Karpas-422 (cell line): ENCODE measurements at regions not wholly inside any gene's neighbourhood (a gene's known extent, or its start where the extent isn't known, plus 50 kb on each side); places are given as distances from the start of the nearest gene placed in this dataset.
"Not testable (repeated sequence)": the region's sequence is repeated elsewhere in the genome, so short reads cannot be mapped to it uniquely, and the experiment has no call there.

Experiments
- DNase-seq: peaks from one replicate; pipeline ENCODE4 v3.0.0-alpha.2; 2015
- H2AFZ ChIP-seq: fragments of 200-600 bp; sonication (generic); 2 replicates; pipeline ENCODE4 v1.6.1; 2014; ENCODE audit warnings: antibody characterized with exemption, low read length, mixed read lengths
- H3K27ac ChIP-seq: fragments of 200-600 bp; sonication (generic); 2 replicates; pipeline ENCODE4 v1.5.1; 2014; ENCODE audit warnings: mild to moderate bottlenecking, low read length, moderate library complexity
- H3K27me3 ChIP-seq: fragments of 200-600 bp; sonication (generic); 2 replicates; pipeline ENCODE4 v1.6.1; 2014; ENCODE audit warnings: low read length, mixed read lengths
- H3K36me3 ChIP-seq: fragments of 200-600 bp; sonication (generic); 2 replicates; pipeline ENCODE4 v1.6.1; 2014; ENCODE audit warnings: low read length, mixed read lengths; ENCODE audit not compliant: insufficient read depth
- H3K4me1 ChIP-seq: fragments of 200-600 bp; sonication (generic); 2 replicates; pipeline ENCODE4 v1.6.1; 2014; ENCODE audit warnings: mild to moderate bottlenecking, low read length, mixed read lengths
- H3K4me2 ChIP-seq: fragments of 200-600 bp; sonication (generic); 2 replicates; pipeline ENCODE4 v1.6.1; 2014; ENCODE audit warnings: low read length, low read depth, mild to moderate bottlenecking; ENCODE audit not compliant: poor library complexity, severe bottlenecking
- H3K4me3 ChIP-seq: fragments of 200-600 bp; sonication (generic); 2 replicates; pipeline ENCODE4 v1.5.1; 2014; ENCODE audit warnings: mild to moderate bottlenecking, antibody characterized with exemption, low read length, mixed read lengths
- H3K79me2 ChIP-seq: fragments of 200-600 bp; sonication (generic); 2 replicates; pipeline ENCODE4 v1.6.1; 2014; ENCODE audit warnings: mild to moderate bottlenecking, low read length, mixed read lengths
- H3K9ac ChIP-seq: fragments of 200-600 bp; sonication (generic); 2 replicates; pipeline ENCODE4 v1.6.0; 2014; ENCODE audit warnings: low read length
- H3K9me2 ChIP-seq: fragments of 200-600 bp; sonication (generic), shearing (Covaris generic); replicated peaks from 2 replicates; pipeline ENCODE4 v1.6.0; 2014; ENCODE audit warnings: mild to moderate bottlenecking, low read length, moderate library complexity; ENCODE audit not compliant: insufficient read depth
- H3K9me3 ChIP-seq: fragments of 300-700, 200-600 bp; sonication (generic); 2 replicates; pipeline ENCODE4 v1.6.1; 2014; ENCODE audit warnings: low read length, mixed read lengths
- H4K20me1 ChIP-seq: fragments of 200-600 bp; sonication (generic); 2 replicates; pipeline ENCODE4 v1.6.1; 2014; ENCODE audit warnings: mild to moderate bottlenecking, antibody characterized with exemption, low read length, low read depth; ENCODE audit not compliant: insufficient read depth

GRCh38 chr18:77343846-77344510 lies 94.3 kb downstream of the GALR1 start:
- H2AFZ ChIP-seq: no peak overlapping the region
- no peaks in the 10 kb centered on the region for H3K9me3 ChIP-seq
- no peak overlapping the region for H3K4me2 ChIP-seq
- DNase-seq: no peak
- H3K9ac ChIP-seq: no peak overlapping the region
- no peaks in the 10 kb centered on the region for H3K79me2 ChIP-seq
- no peak overlapping the region for H3K4me3 ChIP-seq
- H3K27ac ChIP-seq: no peak overlapping the region
- no peaks in the 10 kb centered on the region for H3K9me2 ChIP-seq
- H3K36me3 ChIP-seq: no peaks in the 10 kb centered on the region
- H4K20me1 ChIP-seq: no peaks in the 10 kb centered on the region
- peaks cover 4% of the 10 kb centered on the region; the same call in 1 of the 2 replicates for H3K4me1 ChIP-seq
- H3K27me3 ChIP-seq: no peaks in the 10 kb centered on the region

DNA sequence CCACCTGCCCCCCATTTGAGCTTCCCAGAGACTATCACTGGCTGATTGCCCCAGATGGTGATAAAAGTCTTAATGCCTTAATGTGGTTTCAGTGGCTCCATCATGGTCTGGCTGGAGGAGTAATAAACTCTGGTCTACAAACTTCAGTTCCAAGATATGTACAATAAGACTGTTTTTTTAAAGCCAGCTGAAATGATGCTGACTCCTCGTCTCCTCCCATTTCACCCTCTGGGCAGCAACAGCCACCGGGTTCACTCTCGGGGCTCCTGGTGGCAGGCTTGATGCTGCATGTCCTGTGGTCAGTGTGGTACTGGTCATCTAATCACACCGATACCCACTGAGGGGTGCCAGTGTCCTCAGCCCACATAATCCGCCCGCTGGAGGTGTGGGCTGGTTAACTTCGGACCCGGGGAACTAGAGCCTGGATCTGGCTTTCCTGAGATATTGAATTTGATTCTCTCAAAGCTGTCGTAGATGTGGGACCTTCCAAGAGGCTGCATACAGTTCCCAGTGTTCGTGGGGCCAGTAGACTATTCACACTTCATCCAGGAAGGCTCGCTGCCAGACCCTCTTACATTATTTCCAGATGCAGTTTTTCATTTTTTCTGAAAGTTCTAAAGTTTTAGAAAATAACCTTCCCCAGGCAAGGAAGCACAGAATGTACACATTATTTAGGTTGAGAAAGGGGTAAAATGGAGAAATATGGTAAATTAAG lies 95.3 kb downstream of the GALR1 start:
- Histone ChIP-seq H3K9me2 (no peaks in the 10 kb centered on the region), H3K27me3 (no peaks in the 10 kb centered on the region), H3K9me3 (no peaks in the 10 kb centered on the region), H3K9ac (no peak overlapping the region), H4K20me1 (no peaks in the 10 kb centered on the region), H3K36me3 (no peaks in the 10 kb centered on the region), H3K27ac (no peak overlapping the region), H3K4me3 (no peak overlapping the region), H3K4me1 (peaks cover 4% of the 10 kb centered on the region; the same call in 1 of the 2 replicates), H2AFZ (no peak overlapping the region), H3K4me2 (no peak overlapping the region), H3K79me2 (no peaks in the 10 kb centered on the region)
- no peak for DNase-seq

DNA sequence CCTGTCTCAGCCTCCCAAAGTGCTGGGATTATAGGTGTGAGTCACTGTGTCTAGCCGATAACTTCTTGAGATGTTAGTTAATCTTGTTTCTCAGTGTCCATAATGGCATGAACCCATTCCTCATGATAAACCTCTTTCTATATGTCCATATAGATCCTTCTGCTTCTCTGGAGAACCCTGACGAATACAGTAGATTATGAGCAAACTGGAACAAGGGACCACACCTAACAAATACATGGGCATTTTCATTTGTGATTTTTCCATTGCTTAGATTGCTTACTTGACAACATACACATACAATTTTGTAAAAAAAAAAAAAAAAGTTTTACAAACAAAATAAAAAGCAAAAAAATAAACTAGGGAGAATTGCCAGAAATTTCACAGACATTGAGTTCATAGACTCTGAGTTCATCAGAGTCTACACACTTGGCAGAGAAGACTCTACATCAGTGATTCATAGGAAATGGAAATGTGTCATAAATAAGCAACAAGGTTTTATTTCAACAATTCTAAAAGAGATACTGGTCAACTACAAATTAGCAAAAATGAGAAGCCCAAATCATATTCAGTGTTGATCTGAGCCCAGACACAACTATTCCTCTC lies 96.7 kb downstream of the GALR1 start:
- H3K4me1 ChIP-seq: peaks cover 4% of the 10 kb centered on the region; the same call in 1 of the 2 replicates
- no peak overlapping the region for H3K27ac ChIP-seq
- H3K9me3 ChIP-seq: no peaks in the 10 kb centered on the region
- no peaks in the 10 kb centered on the region for H3K9me2 ChIP-seq
- H3K36me3 ChIP-seq: no peaks in the 10 kb centered on the region
- H3K4me2 ChIP-seq: no peak overlapping the region
- no peak overlapping the region for H3K9ac ChIP-seq
- H3K4me3 ChIP-seq: no peak overlapping the region
- no peak for DNase-seq
- no peaks in the 10 kb centered on the region for H3K79me2 ChIP-seq
- H2AFZ ChIP-seq: no peak overlapping the region
- H3K27me3 ChIP-seq: no peaks in the 10 kb centered on the region
- no peaks in the 10 kb centered on the region for H4K20me1 ChIP-seq

DNA sequence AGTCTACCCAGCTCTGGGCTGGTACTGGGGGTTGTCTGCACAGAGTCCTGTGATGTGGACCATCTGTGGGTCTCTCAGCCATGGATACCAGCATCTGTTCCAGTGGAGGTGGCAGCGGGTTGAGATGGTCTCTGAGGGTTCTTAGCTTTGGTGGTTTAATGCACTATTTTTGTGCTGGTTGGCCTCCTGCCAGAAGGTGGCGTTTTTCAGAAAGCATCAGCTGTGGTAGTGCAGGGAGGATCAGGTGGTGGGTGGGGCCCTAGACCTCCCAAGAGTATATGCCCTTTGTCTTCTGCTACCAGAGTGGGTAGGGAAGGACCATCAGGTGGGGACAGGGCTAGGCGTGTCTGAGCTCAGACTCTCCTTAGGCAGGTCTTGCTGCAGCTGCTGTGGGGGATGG lies 103.7 kb downstream of the GALR1 start:
- not testable (repeated sequence) for H3K4me1 ChIP-seq, H3K36me3 ChIP-seq, H4K20me1 ChIP-seq, H2AFZ ChIP-seq, H3K9me2 ChIP-seq, H3K9me3 ChIP-seq, H3K27ac ChIP-seq, H3K9ac ChIP-seq, H3K4me3 ChIP-seq, H3K79me2 ChIP-seq, H3K27me3 ChIP-seq, H3K4me2 ChIP-seq
- DNase-seq: peak; percentile 92

DNA sequence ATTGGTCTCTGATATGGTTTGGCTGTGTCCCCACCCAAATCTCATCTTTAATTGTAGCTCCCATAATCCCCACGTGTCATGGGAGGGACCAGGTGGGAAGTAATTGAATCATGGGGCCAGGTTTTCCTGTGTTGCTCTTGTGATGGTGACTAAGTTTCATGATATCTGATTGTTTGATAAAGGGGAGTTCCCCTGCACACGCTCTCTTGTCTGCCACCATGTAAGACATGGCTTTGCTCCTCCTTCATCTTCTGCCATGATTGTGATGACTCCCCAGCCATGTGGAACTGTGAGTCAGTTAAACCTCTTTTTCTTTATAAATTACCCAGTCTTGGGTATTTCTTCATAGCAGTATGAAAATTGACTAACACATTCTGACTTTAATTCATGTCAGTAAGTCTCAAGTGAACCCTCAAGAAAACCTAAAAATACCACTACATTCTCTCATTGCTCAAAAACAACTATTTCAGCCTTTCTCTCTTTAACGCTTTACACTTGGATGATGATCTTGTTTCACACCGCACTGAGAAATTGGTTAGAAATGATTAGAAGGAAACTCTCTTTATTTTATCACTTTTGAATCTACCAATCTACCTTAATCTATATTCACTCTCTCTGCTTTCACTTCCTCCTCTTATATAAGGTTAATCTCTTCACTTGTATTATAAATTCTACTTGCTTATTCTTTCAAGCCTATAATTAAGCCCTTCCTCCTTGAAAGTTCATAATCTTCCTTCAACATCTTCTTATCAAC lies 110.1 kb downstream of the GALR1 start:
- DNase-seq: no peak
- peak overlapping the region; percentile 74 for H3K27ac ChIP-seq
- no peaks in the 10 kb centered on the region; the same call in 1 of the 2 replicates for H3K27me3 ChIP-seq
- peaks cover 20% of the 10 kb centered on the region for H3K4me1 ChIP-seq
- H3K9ac ChIP-seq: no peak overlapping the region
- no peaks in the 10 kb centered on the region for H3K9me3 ChIP-seq
- peak overlapping the region; percentile 6 for H3K4me3 ChIP-seq
- H3K79me2 ChIP-seq: no peaks in the 10 kb centered on the region
- H3K36me3 ChIP-seq: no peaks in the 10 kb centered on the region
- H4K20me1 ChIP-seq: no peaks in the 10 kb centered on the region
- no peaks in the 10 kb centered on the region for H3K9me2 ChIP-seq
- peak overlapping the region; percentile 25 for H3K4me2 ChIP-seq
- H2AFZ ChIP-seq: no peak overlapping the region

GRCh38 chr18:77360315-77361190 lies 110.9 kb downstream of the GALR1 start:
- DNase-seq: peak; percentile 87

GRCh38 chr18:77361382-77361781 lies 111.7 kb downstream of the GALR1 start:
- Histone ChIP-seq H3K4me2 (no peak overlapping the region), H3K4me1 (peaks cover 20% of the 10 kb centered on the region), H3K36me3 (no peaks in the 10 kb centered on the region), H2AFZ (no peak overlapping the region), H3K9ac (no peak overlapping the region), H3K9me2 (no peaks in the 10 kb centered on the region), H3K79me2 (no peaks in the 10 kb centered on the region), H3K4me3 (no peak overlapping the region), H4K20me1 (no peaks in the 10 kb centered on the region), H3K27ac (no peak overlapping the region), H3K9me3 (no peaks in the 10 kb centered on the region), H3K27me3 (no peaks in the 10 kb centered on the region; the same call in 1 of the 2 replicates)
- no peak for DNase-seq

More at GRCh38 chr18:77360315-77361190, 110.9 kb downstream of the GALR1 start:
- Histone ChIP-seq H3K4me3 (peak overlapping the region; percentile 6; the same call in 1 of the 2 replicates), H3K27me3 (no peaks in the 10 kb centered on the region; the same call in 1 of the 2 replicates), H3K4me1 (peaks cover 20% of the 10 kb centered on the region), H3K9me3 (no peaks in the 10 kb centered on the region), H2AFZ (no peak overlapping the region), H3K9me2 (no peaks in the 10 kb centered on the region), H3K4me2 (peak overlapping the region; percentile 25), H3K36me3 (no peaks in the 10 kb centered on the region), H3K9ac (no peak overlapping the region), H3K27ac (peak overlapping the region; percentile 74), H3K79me2 (no peaks in the 10 kb centered on the region), H4K20me1 (no peaks in the 10 kb centered on the region)
